ENCODE measurements at regions not wholly inside any gene's neighbourhood (a gene's known extent, or its start where the extent isn't known, plus 50 kb on each side); places are given as distances from the start of the nearest gene placed in this dataset.

DNA sequence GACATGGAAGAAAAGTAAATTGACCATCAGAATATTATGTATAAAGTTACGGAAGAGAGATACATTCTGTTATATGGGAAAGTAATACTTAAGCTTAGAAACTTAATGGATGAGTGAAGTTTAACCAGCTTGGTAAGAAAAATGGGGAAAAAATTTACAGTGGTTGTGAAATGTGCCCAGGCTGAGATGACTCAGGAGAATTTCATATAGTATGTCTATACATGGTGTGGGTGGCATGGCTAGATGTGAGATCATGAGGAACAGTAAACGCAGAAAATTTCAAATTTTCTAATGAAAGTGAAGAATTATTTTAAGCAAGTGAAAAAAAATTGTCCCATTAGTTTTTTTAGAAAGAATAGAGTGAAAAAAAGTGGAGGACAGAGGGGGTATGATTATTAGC, 552.5 kb upstream of the SORCS1 start:
- Histone ChIP-seq H3K4me3 (no peak overlapping the region), H3K27ac (no peak overlapping the region), H3K4me1 (replicated peaks in 1 of 2) (no peaks in the 10 kb centered on the region)
- in situ Hi-C loops (cut with MboI; ENCODE audit: low pct_unique_long_range_greater_than_20kb in 2 of 9, low sequenced_read_pairs in 9 of 9, unreplicated experiment in 9 of 9): no loop called here
- 26 to 100% (median 95%) methylated on average over 1 to 2 of the region's 2 CpGs; no CpG with 5 or more reads in 1 of the 10 experiments for WGBS, 10 experiments
- no peak for ATAC-seq (replicated peaks in 6 of 8)

DNA sequence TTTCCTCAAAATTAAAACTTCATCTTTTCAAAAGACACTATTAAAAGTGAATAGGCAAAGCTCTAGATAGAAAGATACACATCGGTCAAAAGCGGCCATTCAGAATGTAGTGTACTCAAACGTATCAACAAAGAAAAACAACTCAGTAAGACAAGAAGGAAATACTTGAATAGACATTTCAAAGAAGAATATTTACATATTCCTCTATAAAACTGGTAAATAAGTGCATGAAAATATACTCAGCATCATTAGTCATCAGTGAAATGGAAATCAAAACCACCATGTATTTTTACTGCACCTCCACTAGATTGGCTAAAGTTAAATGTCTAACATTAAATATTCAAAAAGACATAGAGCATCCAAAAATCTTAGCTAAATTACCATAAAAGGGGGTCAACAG, 551.1 kb upstream of the SORCS1 start:
- Histone ChIP-seq H3K4me1 (replicated peaks in 1 of 2) (no peaks in the 10 kb centered on the region), H3K4me3 (no peak overlapping the region), H3K27ac (no peak overlapping the region)
- peak in 2 of 8 experiments; percentile 83 to 93 for ATAC-seq (replicated peaks in 6 of 8)
- WGBS, 10 experiments: 21 to 94% (median 77%) methylated on average over 2 to 3 of the region's 3 CpGs; no CpG with 5 or more reads in 1 of the 10 experiments
- in situ Hi-C loops (cut with MboI; ENCODE audit: low pct_unique_long_range_greater_than_20kb in 2 of 9, low sequenced_read_pairs in 9 of 9, unreplicated experiment in 9 of 9): no loop called here

DNA sequence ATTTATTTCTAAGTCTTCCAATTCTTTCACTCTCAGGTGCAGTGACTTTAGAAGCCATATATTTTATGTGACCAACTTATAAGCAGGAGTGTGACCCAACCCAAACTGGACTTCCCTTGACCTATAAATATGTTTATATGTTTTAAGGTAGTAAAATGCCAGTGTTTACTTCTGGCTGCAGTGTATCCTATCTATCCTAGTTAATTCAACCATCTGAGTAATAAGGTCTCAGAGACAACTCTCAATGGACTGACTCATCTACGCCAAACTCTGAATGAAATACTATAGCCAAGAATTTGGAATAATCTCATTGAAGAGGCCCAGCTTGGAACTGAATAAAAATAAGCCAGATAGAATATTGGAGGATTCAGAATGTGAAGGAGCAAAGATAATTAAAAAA, 544.5 kb upstream of the SORCS1 start:
- WGBS, 10 experiments: 14 to 100% (median 93%) methylated on average over 1 of the region's 1 CpG; no CpG with 5 or more reads in 4 of the 10 experiments
- no peak overlapping the region for H3K4me3 ChIP-seq
- H3K4me1 ChIP-seq (replicated peaks in 1 of 2): no peaks in the 10 kb centered on the region
- in situ Hi-C loops (cut with MboI; ENCODE audit: low pct_unique_long_range_greater_than_20kb in 2 of 9, low sequenced_read_pairs in 9 of 9, unreplicated experiment in 9 of 9): no loop called here
- no peak for ATAC-seq (replicated peaks in 6 of 8)
- no peak overlapping the region for H3K27ac ChIP-seq

DNA sequence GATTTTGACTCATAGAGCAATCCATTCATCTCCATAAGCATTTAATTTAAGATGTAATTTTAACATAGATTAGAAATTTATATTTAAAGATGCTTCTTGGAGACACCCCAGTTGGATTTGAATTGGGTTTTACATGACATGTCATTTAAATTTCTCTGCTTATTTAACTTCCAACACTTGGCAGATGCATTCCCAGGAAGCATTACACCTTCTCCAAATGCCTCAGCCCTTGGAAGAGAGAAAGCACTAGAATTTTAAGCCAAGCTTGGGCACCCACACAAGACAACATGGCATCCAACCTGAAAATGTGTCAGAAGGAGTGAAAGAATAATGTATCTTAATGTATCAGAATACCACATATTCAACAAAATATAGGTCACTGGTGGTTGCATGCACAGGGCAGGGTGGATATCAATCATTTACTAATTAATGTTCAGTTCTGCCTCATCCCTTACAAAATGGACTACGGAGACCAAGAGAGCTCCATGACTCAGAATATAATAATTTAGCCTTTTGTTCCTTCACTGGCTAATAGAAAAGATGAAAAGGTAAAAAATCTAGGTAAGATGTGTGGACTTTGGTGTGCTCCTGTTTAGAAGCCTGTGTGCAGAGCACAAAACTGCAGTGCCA, 541.7 kb upstream of the SORCS1 start:
- ATAC-seq (replicated peaks in 6 of 8): peak in 2 of 8 experiments; percentile 60 to 69
- no peaks in the 10 kb centered on the region for H3K4me1 ChIP-seq (replicated peaks in 1 of 2)
- no peak overlapping the region for H3K27ac ChIP-seq
- in situ Hi-C loops (cut with MboI; ENCODE audit: low pct_unique_long_range_greater_than_20kb in 2 of 9, low sequenced_read_pairs in 9 of 9, unreplicated experiment in 9 of 9): no loop called here
- 20 to 100% (median 70%) methylated on average over 1 of the region's 1 CpG; no CpG with 5 or more reads in 5 of the 10 experiments for WGBS, 10 experiments
- H3K4me3 ChIP-seq: no peak overlapping the region

DNA sequence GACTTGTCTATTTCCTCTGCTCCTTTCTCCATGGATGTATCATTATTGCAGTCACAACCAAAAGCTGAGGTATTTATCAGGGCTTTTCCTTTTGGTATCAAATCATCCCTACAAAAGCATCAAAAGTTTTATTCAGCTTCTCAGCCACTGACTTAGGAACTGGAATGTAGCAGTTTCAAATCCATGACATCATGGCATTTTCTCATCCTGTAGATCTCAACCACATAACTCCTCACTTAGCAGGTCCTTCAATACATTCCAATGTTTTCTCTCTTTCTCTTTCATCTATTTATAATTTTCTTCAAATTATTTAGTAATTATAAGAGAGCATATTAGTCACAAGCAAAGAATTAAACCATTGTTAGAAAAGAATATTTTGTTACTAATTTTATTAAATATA, 537.4 kb upstream of the SORCS1 start:
- H3K27ac ChIP-seq: no peak overlapping the region
- H3K4me1 ChIP-seq (replicated peaks in 1 of 2): no peaks in the 10 kb centered on the region
- in situ Hi-C loops (cut with MboI; ENCODE audit: low pct_unique_long_range_greater_than_20kb in 2 of 9, low sequenced_read_pairs in 9 of 9, unreplicated experiment in 9 of 9): no loop called here
- peak in 1 of 8 experiments; percentile 56 for ATAC-seq (replicated peaks in 6 of 8)
- no peak overlapping the region for H3K4me3 ChIP-seq

DNA sequence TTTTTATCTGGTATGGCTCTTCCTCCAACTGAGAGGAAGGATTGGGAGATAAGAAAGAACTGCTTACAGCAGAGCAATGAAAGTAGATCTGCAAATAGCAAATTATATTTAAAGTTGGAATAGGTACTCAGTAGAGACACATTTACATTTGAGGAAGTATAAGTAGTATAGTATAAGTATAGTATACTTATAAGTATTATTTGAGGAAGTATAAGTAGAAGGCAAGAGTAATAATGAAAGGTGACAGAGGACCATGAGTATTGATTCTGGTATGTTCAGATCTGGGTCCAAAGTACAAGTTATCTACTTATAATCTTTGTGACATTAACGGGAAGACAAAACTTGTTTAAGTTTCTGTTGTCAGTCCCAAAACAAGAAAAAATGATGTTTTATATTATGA, 527.6 kb upstream of the SORCS1 start:
- in situ Hi-C loops (cut with MboI; ENCODE audit: low pct_unique_long_range_greater_than_20kb in 2 of 9, low sequenced_read_pairs in 9 of 9, unreplicated experiment in 9 of 9): no loop called here
- Histone ChIP-seq H3K27ac (no peak overlapping the region), H3K4me3 (no peak overlapping the region), H3K4me1 (replicated peaks in 1 of 2) (peaks cover 0 to 9% of the 10 kb centered on the region in 2 donors)
- WGBS, 10 experiments: 0 to 100% (median 75%) methylated on average over 1 of the region's 1 CpG; no CpG with 5 or more reads in 4 of the 10 experiments
- ATAC-seq (replicated peaks in 6 of 8): no peak

DNA sequence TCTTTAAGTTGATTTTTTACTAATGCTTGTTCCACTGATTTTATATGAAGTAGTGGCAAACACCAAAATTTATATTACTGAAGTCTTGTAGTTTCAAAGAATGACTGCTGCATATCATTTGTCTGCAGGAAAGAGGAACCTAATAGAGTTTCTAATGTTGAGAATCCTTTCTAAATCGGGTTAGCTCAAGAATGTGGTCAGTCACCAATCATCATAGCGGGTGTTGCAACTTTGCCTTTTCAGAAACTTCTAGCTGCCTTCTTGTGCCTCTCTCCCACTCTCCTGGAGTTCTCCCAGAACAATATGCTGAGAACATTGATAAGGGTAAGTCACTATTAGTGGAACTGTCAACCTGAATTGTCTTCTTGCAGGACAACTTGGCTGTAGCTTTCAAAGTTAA, 524.8 kb upstream of the SORCS1 start:
- ATAC-seq (replicated peaks in 6 of 8): peak in 2 of 8 experiments; percentile 16 to 45
- H3K4me1 ChIP-seq (replicated peaks in 1 of 2): peaks cover 0 to 9% of the 10 kb centered on the region in 2 donors
- H3K4me3 ChIP-seq: no peak overlapping the region
- 21 to 91% (median 76%) methylated on average over 2 of the region's 2 CpGs; no CpG with 5 or more reads in 3 of the 10 experiments for WGBS, 10 experiments
- H3K27ac ChIP-seq: no peak overlapping the region
- in situ Hi-C loops (cut with MboI; ENCODE audit: low pct_unique_long_range_greater_than_20kb in 2 of 9, low sequenced_read_pairs in 9 of 9, unreplicated experiment in 9 of 9): no loop called here

GRCh38 chr10:107687701-107688100, 523.2 kb upstream of the SORCS1 start:
- Histone ChIP-seq H3K27ac (no peak overlapping the region), H3K4me1 (replicated peaks in 1 of 2) (no peaks in the 10 kb centered on the region), H3K4me3 (no peak overlapping the region)
- in situ Hi-C loops (cut with MboI; ENCODE audit: low pct_unique_long_range_greater_than_20kb in 2 of 9, low sequenced_read_pairs in 9 of 9, unreplicated experiment in 9 of 9): no loop called here
- WGBS, 10 experiments: 89 to 100% (median 95%) methylated on average over 1 to 2 of the region's 2 CpGs; no CpG with 5 or more reads in 1 of the 10 experiments
- no peak for ATAC-seq (replicated peaks in 6 of 8)

DNA sequence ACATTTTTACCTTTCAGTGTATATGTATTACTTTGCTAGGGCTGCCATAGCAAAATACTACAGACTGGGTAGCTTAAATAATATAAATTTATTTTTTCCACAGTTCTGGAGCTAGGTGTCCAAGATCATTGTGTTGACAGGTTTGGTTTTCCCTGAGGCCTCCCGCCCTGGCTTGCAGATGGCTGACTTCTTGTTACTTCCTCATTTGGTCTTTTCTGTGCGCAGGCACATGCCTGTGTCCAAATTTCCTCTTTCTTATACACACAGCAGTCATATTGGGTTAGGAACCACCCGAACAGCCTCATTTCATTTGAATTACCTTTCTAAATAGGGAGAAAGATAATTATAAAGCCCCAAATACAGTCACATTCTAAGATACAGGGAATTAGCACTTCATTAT, 521.6 kb upstream of the SORCS1 start:
- no peak for ATAC-seq (replicated peaks in 6 of 8)
- no peaks in the 10 kb centered on the region for H3K4me1 ChIP-seq (replicated peaks in 1 of 2)
- WGBS, 10 experiments: 16 to 96% (median 82%) methylated on average over 1 to 3 of the region's 3 CpGs; no CpG with 5 or more reads in 2 of the 10 experiments
- H3K27ac ChIP-seq: no peak overlapping the region
- in situ Hi-C loops (cut with MboI; ENCODE audit: low pct_unique_long_range_greater_than_20kb in 2 of 9, low sequenced_read_pairs in 9 of 9, unreplicated experiment in 9 of 9): no loop called here
- no peak overlapping the region for H3K4me3 ChIP-seq

GRCh38 chr10:107671960-107672359, 507.5 kb upstream of the SORCS1 start:
- Histone ChIP-seq H3K4me3 (no peak overlapping the region), H3K4me1 (replicated peaks in 1 of 2) (peaks cover 17 to 20% of the 10 kb centered on the region in 2 donors), H3K27ac (peak overlapping the region in 1 of 2 donors; percentile 31)
- ATAC-seq (replicated peaks in 6 of 8): peak in 4 of 8 experiments; percentile 38 to 66 (median 53)
- in situ Hi-C loops (cut with MboI; ENCODE audit: low pct_unique_long_range_greater_than_20kb in 2 of 9, low sequenced_read_pairs in 9 of 9, unreplicated experiment in 9 of 9): no loop called here

GRCh38 chr10:107666214-107666613, 501.7 kb upstream of the SORCS1 start:
- 26 to 90% (median 63%) methylated on average over 3 to 5 of the region's 5 CpGs for WGBS, 10 experiments

GRCh38 chr10:107665459-107665858, 501.0 kb upstream of the SORCS1 start:
- in situ Hi-C loops (cut with MboI; ENCODE audit: low pct_unique_long_range_greater_than_20kb in 2 of 9, low sequenced_read_pairs in 9 of 9, unreplicated experiment in 9 of 9): no loop called here
- ATAC-seq (replicated peaks in 6 of 8): no peak
- 29 to 98% (median 72%) methylated on average over 1 to 4 of the region's 4 CpGs; no CpG with 5 or more reads in 3 of the 10 experiments for WGBS, 10 experiments
- H3K27ac ChIP-seq: no peak overlapping the region
- no peaks in the 10 kb centered on the region for H3K4me1 ChIP-seq (replicated peaks in 1 of 2)
- no peak overlapping the region for H3K4me3 ChIP-seq

More at GRCh38 chr10:107666214-107666613, 501.7 kb upstream of the SORCS1 start:
- no peak overlapping the region for H3K27ac ChIP-seq
- no peak for ATAC-seq (replicated peaks in 6 of 8)
- H3K4me3 ChIP-seq: no peak overlapping the region
- in situ Hi-C loops (cut with MboI; ENCODE audit: low pct_unique_long_range_greater_than_20kb in 2 of 9, low sequenced_read_pairs in 9 of 9, unreplicated experiment in 9 of 9): no loop called here
- peaks cover under 1 to 4% of the 10 kb centered on the region in 2 donors for H3K4me1 ChIP-seq (replicated peaks in 1 of 2)

- no peak overlapping the region for H3K27ac ChIP-seq
- H3K4me3 ChIP-seq: no peak overlapping the region
- no peak for ATAC-seq (replicated peaks in 6 of 8)
- H3K4me1 ChIP-seq (replicated peaks in 1 of 2): no peaks in the 10 kb centered on the region
- in situ Hi-C loops (cut with MboI; ENCODE audit: low pct_unique_long_range_greater_than_20kb in 2 of 9, low sequenced_read_pairs in 9 of 9, unreplicated experiment in 9 of 9): no loop called here
- 13 to 100% (median 87%) methylated on average over 1 to 3 of the region's 3 CpGs; no CpG with 5 or more reads in 2 of the 10 experiments for WGBS, 10 experiments
These were observed 493.3 kb upstream of the SORCS1 start for GRCh38 chr10:107657851-107658250.

- no peak for ATAC-seq (replicated peaks in 6 of 8)
These were observed 492.4 kb upstream of the SORCS1 start for GRCh38 chr10:107656932-107657331.

More at GRCh38 chr10:107656932-107657331, 492.4 kb upstream of the SORCS1 start:
- in situ Hi-C loops (cut with MboI; ENCODE audit: low pct_unique_long_range_greater_than_20kb in 2 of 9, low sequenced_read_pairs in 9 of 9, unreplicated experiment in 9 of 9): no loop called here
- Histone ChIP-seq H3K27ac (no peak overlapping the region), H3K4me1 (replicated peaks in 1 of 2) (no peaks in the 10 kb centered on the region), H3K4me3 (no peak overlapping the region)
